ENCODE measurements at regions not wholly inside any gene's neighbourhood (a gene's known extent, or its start where the extent isn't known, plus 50 kb on each side); places are given as distances from the start of the nearest gene placed in this dataset.

DNA sequence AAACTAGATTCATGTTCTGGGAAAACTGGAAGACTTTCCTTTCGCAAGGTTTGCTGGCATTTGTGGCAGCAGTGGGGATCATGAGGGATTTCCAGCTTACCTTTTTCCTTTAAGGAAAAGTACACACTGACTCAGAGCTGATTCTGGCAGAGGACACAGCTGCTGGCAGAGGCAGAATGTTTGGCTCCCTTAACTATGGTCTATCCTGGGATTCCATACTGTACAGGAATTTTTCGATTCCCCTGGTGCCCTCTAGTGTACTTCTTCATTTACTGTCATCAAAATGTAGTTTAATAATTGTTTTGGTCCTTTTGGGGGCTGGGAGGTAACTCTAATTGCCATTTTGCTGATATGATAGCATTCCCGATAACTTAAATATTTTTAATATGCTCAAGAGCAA, 152.7 kb downstream of the GABRG1 start:
- TF ChIP-seq EZH2 (IDR thresholded peaks at IDR 0.05) (no peak), POLR2AphosphoS5 (IDR thresholded peaks at IDR 0.05; ENCODE audit: borderline replicate concordance, low read depth, low read length) (no peak)
